HG02884 (cell line): ENCODE measurements at regions not wholly inside any gene's neighbourhood (a gene's known extent, or its start where the extent isn't known, plus 50 kb on each side); places are given as distances from the start of the nearest gene placed in this dataset.

Experiments
- ATAC-seq: cut with Tn5 transposase; IDR thresholded peaks from one replicate; pipeline ENCODE4 v1.9.1; 2021; ENCODE audit warnings: mild to moderate bottlenecking, moderate library complexity; ENCODE audit not compliant: unreplicated experiment

- ATAC-seq, result no peak
Measured at GRCh38 chr7:110095372-110096052, 995.4 kb upstream of the LRRN3 start.

GRCh38 chr7:110104243-110104642 is 986.7 kb upstream of the LRRN3 start:
- no peak for ATAC-seq

GRCh38 chr7:110105307-110105706 is 985.6 kb upstream of the LRRN3 start:
- ATAC-seq, result no peak

GRCh38 chr7:110105840-110106239 is 985.1 kb upstream of the LRRN3 start:
- no peak for ATAC-seq

- ATAC-seq, result no peak
Measured at GRCh38 chr7:110119883-110120581, 970.9 kb upstream of the LRRN3 start.

- ATAC-seq, result no peak
Measured at GRCh38 chr7:110129159-110129558, 961.8 kb upstream of the LRRN3 start.

GRCh38 chr7:110130669-110131068 is 960.3 kb upstream of the LRRN3 start:
- no peak for ATAC-seq

GRCh38 chr7:110131344-110131743 is 959.6 kb upstream of the LRRN3 start:
- ATAC-seq, result no peak

- ATAC-seq, result no peak
Measured at GRCh38 chr7:110139056-110139455, 951.9 kb upstream of the LRRN3 start.

- no peak for ATAC-seq
Measured at GRCh38 chr7:110142939-110143526, 947.9 kb upstream of the LRRN3 start.

- no peak for ATAC-seq
Measured at GRCh38 chr7:110144599-110144998, 946.3 kb upstream of the LRRN3 start.

GRCh38 chr7:110148054-110148453 is 942.9 kb upstream of the LRRN3 start:
- no peak for ATAC-seq

- ATAC-seq, result no peak
Measured at GRCh38 chr7:110153222-110153621, 937.7 kb upstream of the LRRN3 start.

- no peak for ATAC-seq
Measured at GRCh38 chr7:110156511-110156910, 934.4 kb upstream of the LRRN3 start.

GRCh38 chr7:110157631-110158362 is 933.1 kb upstream of the LRRN3 start:
- no peak for ATAC-seq

- no peak for ATAC-seq
Measured at GRCh38 chr7:110168010-110168409, 922.9 kb upstream of the LRRN3 start.

- ATAC-seq, result no peak
Measured at GRCh38 chr7:110170841-110171240, 920.1 kb upstream of the LRRN3 start.

- no peak for ATAC-seq
Measured at GRCh38 chr7:110177463-110177862, 913.5 kb upstream of the LRRN3 start.

GRCh38 chr7:110179037-110179436 is 911.9 kb upstream of the LRRN3 start:
- no peak for ATAC-seq

GRCh38 chr7:110181768-110182167 is 909.2 kb upstream of the LRRN3 start:
- no peak for ATAC-seq

- ATAC-seq, result no peak
Measured at GRCh38 chr7:110186334-110186733, 904.6 kb upstream of the LRRN3 start.
